Hepatocyte (in vitro differentiated cells): ENCODE measurements at regions not wholly inside any gene's neighbourhood (a gene's known extent, or its start where the extent isn't known, plus 50 kb on each side); places are given as distances from the start of the nearest gene placed in this dataset.

Experiments
- CTCF ChIP-seq: fragments of 200-600 bp; sonication (generic); IDR thresholded peaks from 2 replicates; pipeline ENCODE4 v1.5.1; 2016; ENCODE audit warnings: antibody characterized with exemption, mild to moderate bottlenecking; ENCODE audit not compliant: poor library complexity
- EZH2 ChIP-seq: fragments of 200-600 bp; sonication (generic); IDR thresholded peaks from 2 replicates; pipeline ENCODE4 v1.6.1; 2016; ENCODE audit warnings: antibody characterized with exemption, mild to moderate bottlenecking, borderline replicate concordance
- EZH2phosphoT487 ChIP-seq: fragments of 200-600 bp; sonication (generic); IDR thresholded peaks from one replicate; pipeline ENCODE4 v1.6.1; 2018; ENCODE audit warnings: antibody characterized with exemption, mild to moderate bottlenecking, low read depth, moderate library complexity; ENCODE audit not compliant: unreplicated experiment, severe bottlenecking

DNA sequence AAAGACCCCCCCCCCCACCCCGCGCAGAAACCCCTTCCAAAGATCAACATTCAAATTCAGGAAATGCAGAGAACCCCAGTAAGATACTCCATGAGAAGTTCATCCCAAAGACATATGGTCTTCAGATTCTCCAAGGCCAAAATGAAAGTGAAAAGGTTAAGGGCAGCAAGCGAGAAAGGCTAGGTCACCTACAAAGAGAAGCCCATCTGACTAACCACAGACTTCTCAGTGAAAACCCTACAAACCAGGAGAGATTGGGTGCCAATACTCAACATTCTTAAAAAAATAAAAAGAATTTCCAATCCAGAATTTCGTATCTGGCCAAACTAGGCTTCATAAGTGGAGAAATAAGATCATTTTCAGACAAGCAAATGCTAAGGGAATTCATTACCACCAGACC is 175.2 kb downstream of the RND3 start:
- TF ChIP-seq EZH2 (no peak), CTCF (no peak), EZH2phosphoT487 (no peak)
